ENCODE measurements at regions not wholly inside any gene's neighbourhood (a gene's known extent, or its start where the extent isn't known, plus 50 kb on each side); places are given as distances from the start of the nearest gene placed in this dataset.

DNA sequence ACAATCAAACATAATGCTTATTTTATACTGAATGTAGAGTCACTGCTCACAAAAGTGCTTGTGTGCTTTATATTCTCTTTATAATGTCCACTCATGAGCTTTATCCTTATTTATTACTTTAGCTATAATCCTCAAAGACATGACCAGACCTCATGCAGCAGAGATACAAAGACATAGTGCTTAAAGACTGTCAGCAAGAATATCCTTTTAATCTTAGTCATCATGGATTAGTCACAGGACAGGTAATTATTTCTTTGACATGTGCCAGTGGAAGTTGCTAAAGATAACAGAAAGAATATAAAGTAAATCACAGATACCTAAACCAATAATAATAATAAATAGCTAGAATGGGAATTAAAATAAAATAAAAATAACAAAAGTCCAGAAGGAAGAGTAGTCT lies 707.5 kb downstream of the BCL11B start:
- no peak for DNase-seq

DNA sequence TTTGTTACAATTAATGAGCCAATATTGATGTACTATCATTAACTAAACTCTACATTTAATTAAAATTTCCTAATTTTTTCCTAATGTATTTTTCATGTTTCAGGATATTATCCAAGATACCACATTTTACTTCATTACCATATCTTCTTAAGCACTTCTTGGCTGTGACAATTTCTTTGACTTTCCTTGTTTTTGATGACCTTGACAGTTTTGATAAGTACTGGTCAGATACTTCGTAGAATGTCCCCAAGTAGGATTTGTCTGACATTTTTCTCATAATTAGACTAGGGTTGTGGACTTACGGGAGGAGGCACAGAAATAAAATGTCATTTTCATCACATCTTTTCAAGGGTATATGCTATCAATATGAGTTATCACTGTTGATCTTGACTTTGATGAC lies 700.9 kb downstream of the BCL11B start:
- no peak for DNase-seq

DNA sequence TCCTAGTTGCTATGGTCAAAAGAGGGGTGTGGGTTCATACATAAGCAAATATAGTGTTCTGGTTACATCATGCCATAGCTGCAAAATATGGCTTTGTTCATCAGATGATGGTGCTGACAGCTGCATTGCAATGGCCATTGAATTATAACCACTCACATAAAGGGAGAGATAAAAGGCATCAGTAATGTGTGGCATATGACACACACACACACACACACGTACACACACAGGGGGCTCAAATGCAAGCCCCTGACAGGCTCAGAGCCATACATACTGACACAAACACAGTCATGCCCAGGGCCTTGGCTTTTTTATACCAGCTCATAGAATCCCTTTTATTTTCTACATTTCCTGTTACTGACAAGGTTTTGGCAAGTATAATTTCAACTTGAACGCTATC lies 698.9 kb downstream of the BCL11B start:
- DNase-seq: no peak

DNA sequence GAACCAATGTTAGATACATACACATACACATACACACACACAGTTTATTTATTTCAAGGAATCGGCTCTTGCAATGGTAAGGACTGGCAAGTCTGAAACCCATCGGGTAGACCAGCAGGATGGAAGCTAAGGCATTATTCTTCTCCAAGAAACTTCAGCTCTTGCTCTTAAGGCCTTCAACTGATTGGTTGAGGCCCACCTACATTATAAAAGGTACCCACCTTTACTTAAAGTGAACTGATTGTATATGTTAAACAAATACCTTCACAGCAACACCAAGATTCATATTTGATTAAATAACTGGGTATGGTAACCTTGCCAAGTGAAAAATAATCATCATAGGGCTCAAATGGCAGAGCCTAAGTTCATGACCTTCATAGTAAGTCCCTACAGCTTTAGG lies 695.5 kb downstream of the BCL11B start:
- DNase-seq: no peak

DNA sequence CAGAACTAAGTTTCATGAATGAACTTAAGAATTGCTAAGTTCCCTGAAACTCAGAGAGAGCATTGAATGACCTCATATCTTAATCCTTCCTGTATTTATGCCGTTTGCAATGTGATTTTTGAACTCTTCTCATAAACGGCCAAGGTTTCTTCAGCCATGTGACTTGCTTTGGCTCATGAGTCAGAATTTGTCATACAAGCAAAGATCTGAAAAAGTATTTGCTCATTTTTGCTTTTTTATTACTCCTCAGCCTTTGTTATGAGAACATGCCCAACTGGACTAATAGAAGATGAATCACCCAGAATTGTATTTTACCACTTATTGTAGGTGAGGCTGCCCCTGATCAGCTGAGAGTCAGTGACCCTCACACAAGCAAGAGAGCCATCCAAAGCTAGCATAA lies 693.8 kb downstream of the BCL11B start:
- DNase-seq: no peak

DNA sequence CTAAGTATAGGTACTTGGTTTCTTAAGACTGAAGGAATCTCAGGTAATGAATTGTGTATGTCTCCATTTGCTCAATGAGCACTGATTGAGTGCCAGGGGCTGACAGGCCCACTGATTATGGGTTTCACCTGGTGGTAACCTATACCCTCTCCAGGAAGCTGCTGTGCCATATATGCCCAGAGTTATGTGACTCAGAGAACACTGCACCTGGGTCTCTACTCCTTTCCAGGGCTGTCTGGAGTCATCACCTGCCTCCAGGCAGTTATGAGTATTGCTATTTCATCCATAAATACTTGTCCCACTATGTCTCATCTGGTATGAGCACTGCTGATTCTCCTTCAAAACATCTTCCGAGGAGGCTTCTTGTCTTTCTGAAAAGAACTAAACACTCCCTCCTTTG lies 692.9 kb downstream of the BCL11B start:
- no peak for DNase-seq

DNA sequence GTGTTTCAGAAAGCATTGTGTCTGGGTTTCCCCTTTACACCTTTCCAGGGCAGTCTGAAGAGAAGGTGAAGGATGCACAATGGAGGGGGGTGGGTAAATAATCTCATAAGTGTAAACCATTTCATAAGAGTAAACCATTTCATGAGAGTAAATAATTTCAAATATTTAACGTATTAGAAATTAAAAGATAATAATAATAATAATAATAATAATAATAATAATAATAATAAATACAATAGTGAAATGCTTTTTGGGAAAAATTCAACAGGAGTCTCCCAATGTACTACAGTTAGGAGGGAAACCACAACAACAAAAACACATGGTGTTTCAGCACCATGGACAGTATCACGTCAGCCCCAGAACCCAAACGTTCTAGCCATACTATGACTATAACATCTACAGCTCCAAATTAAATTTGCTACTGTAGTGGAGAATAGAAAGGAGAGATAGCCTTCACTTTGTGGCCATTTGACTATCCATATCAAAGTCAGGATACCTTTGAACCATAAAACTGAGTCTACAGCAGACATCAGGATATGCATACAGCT lies 691.8 kb downstream of the BCL11B start:
- DNase-seq: no peak

DNA sequence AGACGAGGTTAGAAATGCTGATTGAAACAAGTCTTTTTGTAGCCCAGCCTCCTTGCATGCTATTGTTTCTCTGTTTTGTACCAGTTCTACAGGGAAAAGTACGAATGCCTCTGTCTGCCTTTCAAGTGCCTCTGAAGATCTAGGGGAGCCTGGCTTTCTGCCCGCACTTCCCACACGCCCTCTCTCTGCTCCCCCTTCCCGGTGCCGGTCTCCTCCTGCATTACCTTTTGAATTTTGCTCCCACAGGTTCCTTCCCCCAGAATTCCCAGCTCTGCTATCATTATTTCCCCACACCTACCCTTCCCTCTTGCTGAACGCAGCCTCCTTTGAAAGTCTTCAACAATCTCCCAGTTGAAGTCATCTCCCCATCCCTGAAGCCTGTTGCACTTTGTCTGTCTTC lies 689.7 kb downstream of the BCL11B start:
- no peak for DNase-seq

DNA sequence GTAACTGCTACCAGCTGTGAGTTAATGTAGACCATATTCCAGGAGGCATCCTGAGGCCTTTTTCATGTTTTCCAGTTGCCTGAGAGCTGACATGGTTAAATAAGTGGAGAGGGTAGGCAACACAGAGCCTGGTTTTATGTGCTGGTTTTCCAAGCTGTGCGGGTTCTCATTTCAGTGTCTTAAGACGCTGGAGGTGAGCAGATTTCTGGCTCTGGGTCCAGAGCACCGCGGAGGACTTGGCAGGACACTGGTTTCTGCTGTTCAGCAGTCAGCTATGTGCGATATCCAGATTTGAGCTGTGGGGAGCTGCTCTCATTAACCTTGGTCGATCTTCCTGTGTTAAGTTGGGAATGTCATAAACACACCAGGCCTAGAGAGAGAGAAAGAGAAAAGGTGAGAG lies 680.8 kb downstream of the BCL11B start:
- no peak for DNase-seq

DNA sequence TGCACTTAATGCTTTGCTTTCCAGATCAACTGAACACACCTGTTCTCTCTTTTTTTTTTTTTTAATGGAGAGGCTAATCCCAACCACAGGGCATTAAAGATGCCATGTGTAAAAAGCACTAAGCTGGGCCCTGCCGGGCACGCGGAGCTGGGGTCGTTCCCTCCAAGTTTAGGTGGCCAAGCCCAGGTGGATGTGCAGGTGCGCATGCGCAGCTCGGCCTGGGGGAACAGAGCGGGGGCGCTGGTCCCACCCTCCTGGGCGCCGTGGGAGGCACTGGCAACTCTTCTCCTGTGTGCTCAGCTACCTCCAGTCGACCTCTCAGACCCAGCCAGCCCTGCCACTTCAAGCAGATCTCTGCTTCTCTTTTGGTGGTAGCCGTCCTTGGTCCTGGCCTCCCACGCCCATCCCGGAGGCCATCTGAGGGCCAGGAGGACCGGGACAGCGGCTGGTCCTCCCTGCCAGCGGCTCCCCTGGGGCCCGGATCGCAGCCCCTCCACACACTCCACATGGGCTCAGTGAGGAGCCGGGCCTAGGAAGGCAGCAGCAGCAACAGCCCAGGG lies 679.3 kb downstream of the BCL11B start:
- DNase-seq: no peak

DNA sequence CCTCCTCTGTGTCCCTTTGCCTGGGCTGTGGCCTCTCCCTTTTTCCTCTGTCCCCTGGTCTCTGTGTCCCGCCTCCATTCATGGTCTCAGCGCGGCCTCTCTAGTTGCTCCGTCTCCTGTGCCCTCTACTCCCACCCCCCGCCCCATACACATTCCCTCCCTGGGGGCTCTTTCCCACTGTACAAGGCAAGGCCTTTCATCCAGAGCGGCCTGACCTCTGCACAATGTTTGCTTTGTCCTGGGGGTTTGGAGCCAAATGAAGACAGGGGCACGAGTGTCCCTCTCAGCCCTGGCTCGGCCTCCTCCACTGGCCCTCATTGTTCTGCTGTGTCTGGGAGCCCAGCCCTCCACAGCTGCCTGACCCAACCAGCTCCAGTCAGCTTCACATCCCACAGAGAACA lies 678.6 kb downstream of the BCL11B start:
- no peak for DNase-seq

DNA sequence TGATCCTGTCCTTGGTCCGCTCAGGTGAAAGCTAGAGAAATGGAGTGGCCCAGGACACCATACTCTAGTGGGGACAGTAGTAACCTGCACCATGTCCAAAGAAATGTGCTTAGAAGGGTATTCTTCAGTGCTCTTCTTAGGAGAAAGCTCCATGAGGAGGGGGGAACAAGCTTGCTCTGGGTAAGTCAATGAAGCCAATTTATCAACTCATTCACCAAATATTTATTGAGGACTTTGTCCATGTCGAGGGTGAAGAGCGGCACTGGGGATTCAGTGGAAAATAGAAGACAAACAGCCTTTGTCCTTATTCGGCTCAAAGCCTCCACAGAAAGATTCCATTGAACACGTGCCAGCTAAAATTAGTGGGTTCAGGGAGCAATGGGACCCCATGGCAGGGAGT lies 677.8 kb downstream of the BCL11B start:
- DNase-seq: no peak

DNA sequence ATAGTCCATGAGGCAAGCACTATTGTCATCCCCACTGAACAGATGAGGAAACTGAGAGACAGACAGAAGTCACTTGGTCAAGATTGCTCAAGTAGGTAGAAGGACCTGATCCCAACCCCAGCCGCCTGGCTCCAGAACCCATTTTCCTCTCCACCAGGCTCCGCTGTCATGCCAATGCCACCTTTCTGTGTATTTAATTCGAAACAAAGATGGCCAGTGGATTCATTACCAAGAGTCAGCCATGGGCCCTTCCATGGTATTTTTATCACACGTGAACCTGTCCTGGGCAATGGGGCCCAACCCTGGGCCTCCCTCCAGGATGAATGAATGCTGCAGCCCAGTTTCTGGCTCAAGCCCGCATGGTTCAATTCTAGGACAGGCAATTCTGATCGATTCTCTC lies 673.4 kb downstream of the BCL11B start:
- no peak for DNase-seq

DNA sequence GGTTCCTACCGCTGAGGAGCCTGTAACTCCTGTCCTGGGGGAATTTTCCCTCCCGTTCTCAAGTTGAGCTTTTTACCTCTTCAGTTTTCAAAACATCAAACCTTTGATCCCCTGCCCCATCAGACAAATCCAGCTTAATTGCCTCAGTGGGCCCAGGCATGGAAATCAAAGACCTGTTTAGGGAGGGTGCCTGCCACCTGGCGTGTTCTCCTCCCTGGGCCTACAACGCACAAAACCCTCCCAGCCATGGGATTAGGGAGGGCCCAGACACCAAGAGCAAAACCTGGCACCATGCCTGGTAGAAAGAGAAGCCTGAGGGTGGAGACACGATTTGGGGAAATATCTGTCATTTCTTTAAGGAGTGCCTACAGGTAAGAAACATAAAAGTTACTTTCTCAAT lies 672.9 kb downstream of the BCL11B start:
- no peak for DNase-seq

DNA sequence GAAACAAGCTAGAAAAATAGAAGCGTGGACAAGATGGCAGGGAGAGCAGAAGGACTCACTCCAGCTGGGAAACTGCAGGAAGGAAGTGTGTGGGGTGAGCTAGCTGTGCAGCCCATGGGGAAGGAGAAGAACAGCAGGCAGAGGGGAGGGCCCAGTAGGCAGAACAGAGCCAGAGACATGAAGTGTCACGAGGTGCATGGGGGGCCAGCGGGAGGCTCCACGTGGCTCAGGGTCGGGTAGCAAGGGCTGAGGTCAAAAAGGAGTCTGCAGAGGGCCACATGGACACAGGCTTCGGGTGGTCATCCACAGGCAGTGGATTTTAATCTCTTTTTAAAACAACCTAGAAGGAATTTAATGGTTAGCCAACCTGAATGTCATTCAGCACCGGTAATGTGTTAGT lies 669.0 kb downstream of the BCL11B start:
- no peak for DNase-seq

DNA sequence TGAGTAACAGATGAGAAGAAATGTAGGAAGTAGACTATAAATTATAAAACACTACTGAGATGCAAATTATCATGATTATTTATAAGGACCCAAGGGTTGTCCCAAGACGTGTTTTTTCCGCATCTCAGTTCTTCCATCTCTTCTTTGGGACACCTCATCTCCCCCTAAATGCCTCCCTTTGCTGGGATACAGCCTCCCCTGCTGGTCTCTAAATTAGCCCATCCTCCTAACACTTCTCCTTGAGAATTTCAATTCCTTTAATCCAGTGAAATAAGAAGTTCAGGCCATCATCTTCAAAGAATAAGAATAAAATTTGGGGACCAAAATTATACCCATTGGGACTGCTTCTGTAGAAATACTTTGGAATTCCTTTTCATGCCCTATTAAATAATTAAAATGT lies 667.0 kb downstream of the BCL11B start:
- no peak for DNase-seq

DNA sequence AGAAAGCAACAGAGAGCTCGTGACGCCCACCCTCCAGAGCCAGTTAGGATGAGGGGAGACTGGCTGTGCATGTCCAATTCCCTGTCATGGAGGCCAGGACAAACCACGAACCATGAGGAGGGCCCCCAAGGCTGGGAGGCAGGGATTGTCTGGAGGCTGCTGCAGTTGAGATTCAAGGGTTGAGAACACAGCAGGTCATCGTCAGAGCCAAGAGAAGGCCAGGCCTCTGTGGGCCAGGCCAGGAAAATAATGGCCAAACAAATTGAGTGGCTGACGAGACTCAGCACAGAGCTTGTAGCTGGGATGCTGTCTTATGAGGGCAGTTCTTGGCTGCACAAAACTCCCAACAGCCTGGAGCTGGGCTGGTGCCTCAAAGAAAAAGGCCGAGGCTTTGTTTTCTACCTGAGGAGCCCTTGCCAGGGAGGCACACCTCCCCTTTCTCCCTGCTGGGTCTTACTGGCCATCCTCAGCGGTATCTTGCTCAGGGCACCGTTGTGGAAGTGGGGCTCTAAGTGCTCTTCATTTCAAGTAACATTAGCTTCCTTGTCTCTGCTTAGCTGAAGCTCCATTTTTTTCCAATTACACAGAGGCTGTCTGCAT lies 665.9 kb downstream of the BCL11B start:
- DNase-seq: no peak

DNA sequence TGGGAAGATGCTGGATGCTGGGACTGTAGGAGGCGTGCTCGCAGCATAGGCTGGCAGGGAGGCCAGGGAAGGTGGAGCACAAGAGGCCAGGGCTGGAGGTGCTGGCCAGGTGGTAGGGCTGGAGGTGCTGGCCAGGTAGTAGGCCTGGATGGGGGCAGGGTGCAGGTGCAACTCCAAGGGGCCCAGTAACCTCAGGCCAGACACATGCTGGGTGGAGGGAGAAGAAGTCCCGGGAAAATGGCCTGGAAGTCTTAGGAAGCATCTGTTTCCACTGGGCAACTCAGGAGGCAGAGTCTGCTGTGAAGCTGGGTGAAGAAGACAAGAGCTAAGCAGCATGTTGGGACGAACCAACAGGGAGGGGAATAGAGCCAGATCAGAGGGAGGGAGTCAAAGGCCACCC lies 665.2 kb downstream of the BCL11B start:
- no peak for DNase-seq

DNA sequence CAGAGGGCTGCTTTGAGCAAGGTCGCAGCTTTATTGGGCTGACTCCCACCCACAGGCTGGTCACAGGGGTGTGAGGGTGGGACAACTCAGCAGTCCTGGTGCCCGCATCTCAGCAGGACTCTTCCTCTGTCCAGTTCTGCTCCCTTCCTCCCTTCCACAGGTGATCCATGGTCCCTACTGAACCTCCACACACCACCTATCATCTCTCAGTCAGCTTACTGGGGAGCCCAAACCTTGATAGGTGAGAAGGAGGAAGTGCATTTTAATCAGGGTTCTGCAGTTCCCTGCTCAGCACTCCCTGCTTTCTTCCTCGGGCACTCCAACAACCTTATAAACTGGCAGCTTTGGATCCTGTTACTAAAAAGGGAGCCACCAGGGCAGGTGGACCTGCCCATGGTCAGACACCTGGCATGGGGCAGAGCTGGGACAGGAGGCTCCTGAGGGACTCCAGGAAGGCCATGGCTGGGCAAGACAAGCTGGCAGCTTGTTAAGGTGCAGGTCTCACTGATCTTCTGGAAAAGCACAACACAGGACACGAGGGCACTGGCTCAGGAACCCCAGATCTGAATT lies 664.6 kb downstream of the BCL11B start:
- DNase-seq: no peak

DNA sequence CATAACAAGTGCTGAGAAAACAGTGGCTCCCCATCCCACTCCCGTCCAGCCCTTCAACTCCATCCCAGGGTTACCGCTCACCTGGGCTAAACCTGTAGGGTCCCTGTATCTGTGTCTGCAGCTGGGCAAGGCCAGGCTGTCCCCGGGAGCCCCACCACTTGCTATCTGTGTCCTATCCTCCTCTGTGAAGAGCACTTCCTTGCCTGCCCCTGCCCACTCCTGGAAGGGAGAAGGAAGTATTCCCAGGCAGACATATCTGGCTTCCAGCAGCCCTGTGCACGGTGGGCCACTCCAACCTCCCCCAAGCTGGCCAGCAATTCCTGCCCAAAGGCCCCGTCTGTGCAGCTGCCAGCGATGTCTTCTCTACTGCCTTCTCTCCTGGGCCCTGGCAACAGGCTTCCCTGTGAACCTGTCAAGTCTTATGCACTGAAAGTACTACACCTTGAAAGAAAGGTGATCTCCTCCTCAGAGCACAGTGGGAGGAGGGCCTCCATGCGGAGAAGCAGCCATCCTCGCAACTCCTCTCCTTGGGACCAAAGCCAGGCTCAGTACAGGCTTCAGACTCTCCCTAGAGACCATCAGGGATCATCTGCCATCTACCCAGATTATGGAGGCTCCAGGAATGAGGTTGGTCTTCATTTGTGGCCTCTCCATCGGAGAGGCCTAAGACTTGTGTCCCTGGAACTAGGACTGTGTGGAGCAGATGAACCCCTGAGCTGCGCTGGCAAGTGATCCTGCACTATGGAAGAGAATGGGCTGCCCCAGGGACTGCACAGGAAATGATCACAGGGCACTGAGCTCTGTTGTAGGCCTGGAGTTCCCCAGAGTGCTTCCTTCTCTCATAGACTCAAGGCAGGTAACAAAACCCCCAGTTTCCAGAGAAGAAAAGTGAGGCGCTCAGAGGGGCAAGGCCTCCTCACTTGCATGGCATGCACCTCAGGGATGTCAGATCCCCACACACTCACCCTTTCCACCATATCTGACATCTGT lies 663.6 kb downstream of the BCL11B start:
- no peak for DNase-seq

DNA sequence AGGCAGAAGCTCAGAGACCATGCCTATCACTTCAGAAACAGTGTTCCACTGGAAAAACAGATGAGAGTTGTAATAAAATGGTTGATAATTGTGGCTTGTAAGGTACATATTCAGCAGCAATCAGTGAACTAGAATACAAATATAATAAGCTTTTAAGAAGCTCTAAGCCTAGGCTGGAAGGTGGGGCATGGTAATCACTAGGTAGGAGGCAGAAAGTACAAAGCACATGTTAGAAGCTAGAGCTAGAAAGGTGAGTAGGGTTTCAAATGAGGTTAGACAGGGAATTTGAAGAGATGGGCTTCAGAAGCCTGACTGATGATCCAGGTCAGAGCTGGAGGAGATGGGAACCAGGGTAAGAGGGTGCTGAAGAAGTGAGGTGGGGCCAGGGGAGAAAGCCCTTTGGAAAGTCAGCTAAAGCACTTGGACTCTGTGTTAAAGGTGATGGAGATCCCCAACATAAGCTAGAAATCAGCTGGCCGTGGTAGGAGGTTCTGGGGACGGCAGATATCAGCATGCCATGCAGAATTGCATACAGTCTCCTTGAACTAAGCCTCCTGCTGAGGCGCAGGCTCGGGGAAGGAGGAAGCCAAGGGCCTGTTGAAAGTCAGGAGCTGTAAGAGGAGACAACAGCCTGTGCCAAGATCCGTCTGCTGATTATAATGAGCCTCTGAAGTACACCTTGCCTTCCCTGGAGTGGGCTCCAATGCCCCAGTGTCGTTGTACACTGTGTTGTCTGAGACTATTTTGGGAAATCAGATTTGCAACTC lies 659.4 kb downstream of the BCL11B start:
- DNase-seq: no peak

DNA sequence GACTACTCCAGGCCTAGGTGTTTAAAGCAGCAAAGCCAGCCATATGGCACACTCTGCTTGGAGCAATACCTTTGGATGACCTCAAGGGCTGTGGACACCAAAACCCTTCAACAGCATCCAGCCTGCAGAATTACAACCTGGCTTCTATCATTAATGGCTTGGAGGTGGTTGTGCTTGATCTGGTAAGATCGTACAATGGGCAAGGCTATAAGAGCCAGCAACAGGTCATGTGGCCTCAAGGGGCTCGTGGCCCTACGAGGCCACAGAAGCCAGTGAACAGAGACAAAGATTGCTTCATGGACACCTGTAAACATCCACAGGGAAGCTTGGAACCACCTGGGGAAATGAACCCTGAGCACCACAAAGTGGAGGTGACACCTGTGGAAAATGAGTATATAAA lies 657.3 kb downstream of the BCL11B start:
- DNase-seq: no peak
